A549 (cell line): ENCODE measurements at regions not wholly inside any gene's neighbourhood (a gene's known extent, or its start where the extent isn't known, plus 50 kb on each side); places are given as distances from the start of the nearest gene placed in this dataset.

Experiments
- EP300 ChIP-seq, 2 experiments: fragments of >200 bp; sonication (Bioruptor Twin); formaldehyde crosslinking; IDR thresholded peaks; 2 replicates in 1 of 2; 3 replicates in 1 of 2; pipeline ENCODE4 v1.6.1; 2016 to 2017
- ESRRA ChIP-seq: fragments of 150-350 bp; IDR thresholded peaks from 2 replicates; pipeline ENCODE4 v1.6.1; 2014; ENCODE audit warnings: mild to moderate bottlenecking, low read length, borderline replicate concordance
- FOSL2 ChIP-seq, 2 experiments: fragments of 450-650 bp in 1 of 2; fragments of >200 bp in 1 of 2; sonication (Bioruptor Twin) in 1 of 2; formaldehyde crosslinking; IDR thresholded peaks; 2 replicates each; pipeline versions ENCODE4 v1.5.0 to v1.6.1; 2016 to 2020; ENCODE audit warnings: mild to moderate bottlenecking in 1 of 2, moderate library complexity in 1 of 2
- JUN ChIP-seq, 2 experiments: fragments of >200 bp; sonication (Bioruptor Twin); formaldehyde crosslinking; IDR thresholded peaks; 2 replicates in 1 of 2; 3 replicates in 1 of 2; pipeline ENCODE4 v1.6.1; 2016 to 2017
- JUNB ChIP-seq: fragments of >200 bp; sonication (Bioruptor Twin); formaldehyde crosslinking; IDR thresholded peaks from 2 replicates; pipeline ENCODE4 v1.6.1; 2016
- POLR2A ChIP-seq: IDR thresholded peaks from 2 replicates; pipeline ENCODE4 v1.6.1; 2012; ENCODE audit warnings: mild to moderate bottlenecking, low read length
- TF ChIP-seq, protein P1 (sequence below): fragments of >200 bp; sonication (Bioruptor Twin); formaldehyde crosslinking; IDR thresholded peaks from 3 replicates; pipeline ENCODE4 v1.5.1; 2016

GRCh38 chr7:153886506-153887441, 165.4 kb upstream of the DPP6 start:
- TF ChIP-seq, protein P1, sequence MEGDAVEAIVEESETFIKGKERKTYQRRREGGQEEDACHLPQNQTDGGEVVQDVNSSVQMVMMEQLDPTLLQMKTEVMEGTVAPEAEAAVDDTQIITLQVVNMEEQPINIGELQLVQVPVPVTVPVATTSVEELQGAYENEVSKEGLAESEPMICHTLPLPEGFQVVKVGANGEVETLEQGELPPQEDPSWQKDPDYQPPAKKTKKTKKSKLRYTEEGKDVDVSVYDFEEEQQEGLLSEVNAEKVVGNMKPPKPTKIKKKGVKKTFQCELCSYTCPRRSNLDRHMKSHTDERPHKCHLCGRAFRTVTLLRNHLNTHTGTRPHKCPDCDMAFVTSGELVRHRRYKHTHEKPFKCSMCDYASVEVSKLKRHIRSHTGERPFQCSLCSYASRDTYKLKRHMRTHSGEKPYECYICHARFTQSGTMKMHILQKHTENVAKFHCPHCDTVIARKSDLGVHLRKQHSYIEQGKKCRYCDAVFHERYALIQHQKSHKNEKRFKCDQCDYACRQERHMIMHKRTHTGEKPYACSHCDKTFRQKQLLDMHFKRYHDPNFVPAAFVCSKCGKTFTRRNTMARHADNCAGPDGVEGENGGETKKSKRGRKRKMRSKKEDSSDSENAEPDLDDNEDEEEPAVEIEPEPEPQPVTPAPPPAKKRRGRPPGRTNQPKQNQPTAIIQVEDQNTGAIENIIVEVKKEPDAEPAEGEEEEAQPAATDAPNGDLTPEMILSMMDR = no peak
- TF ChIP-seq EP300 (IDR thresholded peaks at IDR 0.05) (no peak), JUN (IDR thresholded peaks at IDR 0.05) (no peak), FOSL2 (IDR thresholded peaks at IDR 0.05) (no peak), FOSL2 (CRISPR knock-in tag; IDR thresholded peaks at IDR 0.05) (no peak), POLR2A (no peak), ESRRA (no peak), JUNB (no peak)
